ENCODE measurements at regions not wholly inside any gene's neighbourhood (a gene's known extent, or its start where the extent isn't known, plus 50 kb on each side); places are given as distances from the start of the nearest gene placed in this dataset.

- no peak overlapping the region for H3K4me2 ChIP-seq (ENCODE audit: low read length)
- H3K27me3 ChIP-seq (ENCODE audit: low read depth, low read length): 0 out of 2 replicates have a peak, but pooled peaks cover 2% of the 10 kb centered on the region
- no peaks in the 10 kb centered on the region for H3K79me2 ChIP-seq (ENCODE audit: low read length)
- TF ChIP-seq, protein P1, sequence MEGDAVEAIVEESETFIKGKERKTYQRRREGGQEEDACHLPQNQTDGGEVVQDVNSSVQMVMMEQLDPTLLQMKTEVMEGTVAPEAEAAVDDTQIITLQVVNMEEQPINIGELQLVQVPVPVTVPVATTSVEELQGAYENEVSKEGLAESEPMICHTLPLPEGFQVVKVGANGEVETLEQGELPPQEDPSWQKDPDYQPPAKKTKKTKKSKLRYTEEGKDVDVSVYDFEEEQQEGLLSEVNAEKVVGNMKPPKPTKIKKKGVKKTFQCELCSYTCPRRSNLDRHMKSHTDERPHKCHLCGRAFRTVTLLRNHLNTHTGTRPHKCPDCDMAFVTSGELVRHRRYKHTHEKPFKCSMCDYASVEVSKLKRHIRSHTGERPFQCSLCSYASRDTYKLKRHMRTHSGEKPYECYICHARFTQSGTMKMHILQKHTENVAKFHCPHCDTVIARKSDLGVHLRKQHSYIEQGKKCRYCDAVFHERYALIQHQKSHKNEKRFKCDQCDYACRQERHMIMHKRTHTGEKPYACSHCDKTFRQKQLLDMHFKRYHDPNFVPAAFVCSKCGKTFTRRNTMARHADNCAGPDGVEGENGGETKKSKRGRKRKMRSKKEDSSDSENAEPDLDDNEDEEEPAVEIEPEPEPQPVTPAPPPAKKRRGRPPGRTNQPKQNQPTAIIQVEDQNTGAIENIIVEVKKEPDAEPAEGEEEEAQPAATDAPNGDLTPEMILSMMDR (IDR thresholded peaks at IDR 0.05; ENCODE audit: low read depth, low read length): no peak
- TF ChIP-seq EZH2phosphoT487 (IDR thresholded peaks at IDR 0.05; ENCODE audit: low read depth): no peak
- no peaks in the 10 kb centered on the region for H3K4me1 ChIP-seq (ENCODE audit: low read length)
- H4K20me1 ChIP-seq (ENCODE audit: insufficient read depth, low read length): no peaks in the 10 kb centered on the region
- H3K27ac ChIP-seq (ENCODE audit: low read length): no peak overlapping the region
- no peaks in the 10 kb centered on the region for H3K9me3 ChIP-seq (ENCODE audit: insufficient read depth, low read length)
- H3K36me3 ChIP-seq (replicated peaks; ENCODE audit: low read depth, low read length): no peaks in the 10 kb centered on the region
- H2AFZ ChIP-seq (ENCODE audit: low read depth, low read length): no peak overlapping the region
- no peak overlapping the region for H3K4me3 ChIP-seq (ENCODE audit: low read length)
- H3K9ac ChIP-seq (ENCODE audit: low read length): no peak overlapping the region
These were observed 313.5 kb downstream of the RPRM start for GRCh38 chr2:153165021-153165420.

DNA sequence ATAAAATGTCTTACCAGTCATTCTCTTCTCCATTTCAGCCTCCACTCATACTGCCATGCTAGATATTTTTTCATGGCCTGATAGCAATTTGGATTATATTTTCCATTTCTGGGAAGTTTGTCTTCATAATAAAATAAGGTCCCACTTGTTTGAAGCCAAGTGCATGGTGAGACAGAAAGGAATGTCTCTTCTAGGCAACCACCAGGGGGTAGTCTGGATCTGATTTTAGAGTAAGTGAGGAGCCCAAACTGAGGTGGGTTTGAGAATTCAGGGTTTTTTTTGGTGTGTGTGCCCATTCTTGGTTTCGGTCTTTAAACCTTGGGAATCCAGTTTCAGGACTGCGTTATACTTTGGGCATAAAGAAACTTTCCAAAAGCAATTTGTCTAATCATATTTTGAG, 315.5 kb downstream of the RPRM start:
- H3K4me3 ChIP-seq (ENCODE audit: low read length): no peak overlapping the region
- H3K79me2 ChIP-seq (ENCODE audit: low read length): no peaks in the 10 kb centered on the region
- no peaks in the 10 kb centered on the region for H3K9me3 ChIP-seq (ENCODE audit: insufficient read depth, low read length)
- no peak overlapping the region for H2AFZ ChIP-seq (ENCODE audit: low read depth, low read length)
- H3K4me1 ChIP-seq (ENCODE audit: low read length): no peaks in the 10 kb centered on the region
- H3K27ac ChIP-seq (ENCODE audit: low read length): no peak overlapping the region
- H3K36me3 ChIP-seq (replicated peaks; ENCODE audit: low read depth, low read length): no peaks in the 10 kb centered on the region
- TF ChIP-seq, protein P1 (IDR thresholded peaks at IDR 0.05; ENCODE audit: low read depth, low read length): peak; percentile 82
- no peak for TF ChIP-seq EZH2phosphoT487 (IDR thresholded peaks at IDR 0.05; ENCODE audit: low read depth)
- H3K27me3 ChIP-seq (ENCODE audit: low read depth, low read length): 0 out of 2 replicates have a peak, but pooled peaks cover 2% of the 10 kb centered on the region
- H3K4me2 ChIP-seq (ENCODE audit: low read length): no peak overlapping the region
- H3K9ac ChIP-seq (ENCODE audit: low read length): no peak overlapping the region
- no peaks in the 10 kb centered on the region for H4K20me1 ChIP-seq (ENCODE audit: insufficient read depth, low read length)

DNA sequence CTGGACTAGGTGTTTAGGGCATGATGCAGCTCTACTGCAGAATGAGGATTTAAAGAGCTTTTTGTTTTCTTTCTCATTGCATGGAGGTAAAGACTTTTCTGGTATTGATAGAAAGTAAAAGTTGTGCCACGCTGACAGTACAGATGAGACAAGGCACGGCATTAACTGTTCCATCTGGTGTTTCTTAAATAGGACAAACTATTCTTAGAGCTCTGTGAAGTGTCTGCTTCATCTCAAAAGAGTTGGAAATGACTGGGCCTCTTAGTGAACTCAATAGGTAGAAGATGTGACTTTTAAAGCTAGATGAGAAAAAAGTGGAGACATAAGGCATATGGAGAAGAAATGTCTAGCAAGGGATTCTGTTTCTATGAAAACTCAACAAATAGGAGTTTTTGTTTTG, 321.8 kb downstream of the RPRM start:
- no peaks in the 10 kb centered on the region for H3K79me2 ChIP-seq (ENCODE audit: low read length)
- no peaks in the 10 kb centered on the region for H3K36me3 ChIP-seq (replicated peaks; ENCODE audit: low read depth, low read length)

GRCh38 chr2:153152036-153152435, 326.5 kb downstream of the RPRM start:
- H4K20me1 ChIP-seq (ENCODE audit: insufficient read depth, low read length): no peaks in the 10 kb centered on the region
- H3K9me3 ChIP-seq (ENCODE audit: insufficient read depth, low read length): no peaks in the 10 kb centered on the region
- H3K27me3 ChIP-seq (ENCODE audit: low read depth, low read length): no peaks in the 10 kb centered on the region
- H3K4me3 ChIP-seq (ENCODE audit: low read length): no peak overlapping the region
- H3K79me2 ChIP-seq (ENCODE audit: low read length): no peaks in the 10 kb centered on the region
- no peaks in the 10 kb centered on the region for H3K36me3 ChIP-seq (replicated peaks; ENCODE audit: low read depth, low read length)
- H2AFZ ChIP-seq (ENCODE audit: low read depth, low read length): no peak overlapping the region
- H3K4me2 ChIP-seq (ENCODE audit: low read length): no peak overlapping the region
- TF ChIP-seq, protein P1 (IDR thresholded peaks at IDR 0.05; ENCODE audit: low read depth, low read length): no peak
- TF ChIP-seq EZH2phosphoT487 (IDR thresholded peaks at IDR 0.05; ENCODE audit: low read depth): no peak
- H3K27ac ChIP-seq (ENCODE audit: low read length): no peak overlapping the region
- no peaks in the 10 kb centered on the region for H3K4me1 ChIP-seq (ENCODE audit: low read length)
- no peak overlapping the region for H3K9ac ChIP-seq (ENCODE audit: low read length)

More for the DNA sequence above, 321.8 kb downstream of the RPRM start:
- Histone ChIP-seq H3K4me3 (ENCODE audit: low read length) (no peak overlapping the region), H3K27ac (ENCODE audit: low read length) (no peak overlapping the region), H3K9me3 (ENCODE audit: insufficient read depth, low read length) (no peaks in the 10 kb centered on the region), H3K9ac (ENCODE audit: low read length) (no peak overlapping the region), H4K20me1 (ENCODE audit: insufficient read depth, low read length) (no peaks in the 10 kb centered on the region), H2AFZ (ENCODE audit: low read depth, low read length) (no peak overlapping the region), H3K4me2 (ENCODE audit: low read length) (no peak overlapping the region), H3K4me1 (ENCODE audit: low read length) (no peaks in the 10 kb centered on the region), H3K27me3 (ENCODE audit: low read depth, low read length) (0 out of 2 replicates have a peak, but pooled peaks cover 1% of the 10 kb centered on the region)
- TF ChIP-seq, protein P1 (IDR thresholded peaks at IDR 0.05; ENCODE audit: low read depth, low read length): no peak
- no peak for TF ChIP-seq EZH2phosphoT487 (IDR thresholded peaks at IDR 0.05; ENCODE audit: low read depth)
